Stimulated activated CD8-positive, alpha-beta memory T cell treated with anti-CD3 and anti-CD28 coated beads, Interleukin-4, amount 100 ng/mL, for 48 hours (primary cell): ENCODE measurements at regions not wholly inside any gene's neighbourhood (a gene's known extent, or its start where the extent isn't known, plus 50 kb on each side); places are given as distances from the start of the nearest gene placed in this dataset.

Experiments
- DNase-seq: peaks from one replicate; pipeline ENCODE4 v3.0.0-alpha.2; 2020

GRCh38 chr1:18021242-18021641 lies 86.4 kb upstream of the IGSF21 start:
- no peak for DNase-seq

DNA sequence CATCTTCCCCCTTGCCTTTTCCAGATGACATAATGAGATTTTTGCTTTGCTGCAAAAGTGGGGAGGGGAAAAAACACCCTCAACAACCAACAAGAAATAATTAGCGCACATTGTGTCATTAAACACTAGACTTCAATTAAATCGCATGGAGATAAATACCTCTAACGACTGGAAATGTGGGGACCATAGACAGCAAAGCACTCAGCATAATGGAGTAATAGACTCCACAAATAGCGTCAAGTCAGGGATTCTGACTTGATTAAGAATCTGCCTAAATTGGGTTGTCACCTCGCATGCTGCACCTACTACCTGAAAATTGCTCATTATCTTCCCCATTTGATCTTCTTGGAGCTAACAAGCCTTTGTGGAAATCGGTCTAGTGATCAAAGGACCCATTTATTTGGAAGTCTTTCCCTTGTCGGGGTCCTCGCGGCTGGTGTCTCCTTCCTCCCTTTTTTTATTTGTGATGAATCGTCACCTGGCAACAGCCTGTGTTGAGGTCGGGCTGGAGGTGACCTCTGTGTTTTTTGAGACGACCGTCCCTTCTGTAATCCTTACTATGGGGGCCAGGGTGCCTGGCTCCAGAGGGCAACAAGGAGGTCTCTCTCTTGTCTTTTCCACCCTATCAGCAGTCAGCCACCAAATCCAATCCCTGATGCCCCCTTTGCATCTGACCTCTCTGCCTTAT lies 75.3 kb upstream of the IGSF21 start:
- no peak for DNase-seq

- no peak for DNase-seq
Observed at GRCh38 chr1:18035145-18035544, 72.5 kb upstream of the IGSF21 start.

- DNase-seq: no peak
Observed at GRCh38 chr1:18037651-18038050, 69.9 kb upstream of the IGSF21 start.

- DNase-seq: no peak
Observed at GRCh38 chr1:18038051-18038450, 69.5 kb upstream of the IGSF21 start.

- no peak for DNase-seq
Observed at GRCh38 chr1:18039102-18039501, 68.5 kb upstream of the IGSF21 start.

GRCh38 chr1:18041102-18041501 lies 66.5 kb upstream of the IGSF21 start:
- no peak for DNase-seq

- no peak for DNase-seq
Observed at GRCh38 chr1:18041685-18042355, 65.8 kb upstream of the IGSF21 start.

DNA sequence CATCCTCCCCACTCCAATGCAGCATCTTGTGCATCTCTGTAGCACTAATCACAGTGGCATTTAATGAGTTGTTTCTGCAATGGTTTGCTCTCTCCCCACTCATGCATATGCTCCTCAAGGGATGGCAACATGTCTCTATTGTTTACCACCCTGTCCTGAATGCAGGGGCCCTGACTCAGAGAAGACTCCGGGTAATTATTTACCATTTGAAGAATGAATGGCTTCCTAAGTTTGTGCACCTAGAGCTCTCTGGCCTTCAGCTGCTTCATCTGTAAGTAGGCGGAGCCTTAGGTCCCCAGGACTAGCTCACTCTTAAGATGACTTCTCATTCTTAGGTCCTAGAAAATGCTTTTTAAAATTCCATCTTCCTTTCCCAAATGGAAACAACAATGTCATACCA lies 63.7 kb upstream of the IGSF21 start:
- no peak for DNase-seq

- DNase-seq: no peak
Observed at GRCh38 chr1:18045203-18045602, 62.4 kb upstream of the IGSF21 start.

DNA sequence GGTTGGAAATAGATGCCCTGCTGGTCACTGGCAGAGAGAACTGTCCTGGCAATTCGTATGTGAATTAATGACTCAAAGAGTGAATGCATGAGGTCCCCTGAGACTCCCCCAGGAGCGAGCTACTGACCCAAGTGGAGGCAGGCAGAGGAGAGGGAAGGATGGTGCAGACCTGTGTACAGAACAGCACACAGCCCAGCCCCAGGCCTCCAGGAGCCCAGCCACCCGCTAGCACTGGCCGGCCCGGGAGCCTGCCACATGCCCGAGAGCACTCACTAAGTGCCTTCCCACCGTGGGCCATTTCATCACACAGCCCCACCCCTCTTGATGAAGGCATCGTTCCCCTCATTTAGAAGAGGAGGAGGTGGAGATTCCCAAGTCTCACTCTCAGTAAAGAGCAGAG lies 62.0 kb upstream of the IGSF21 start:
- no peak for DNase-seq

DNA sequence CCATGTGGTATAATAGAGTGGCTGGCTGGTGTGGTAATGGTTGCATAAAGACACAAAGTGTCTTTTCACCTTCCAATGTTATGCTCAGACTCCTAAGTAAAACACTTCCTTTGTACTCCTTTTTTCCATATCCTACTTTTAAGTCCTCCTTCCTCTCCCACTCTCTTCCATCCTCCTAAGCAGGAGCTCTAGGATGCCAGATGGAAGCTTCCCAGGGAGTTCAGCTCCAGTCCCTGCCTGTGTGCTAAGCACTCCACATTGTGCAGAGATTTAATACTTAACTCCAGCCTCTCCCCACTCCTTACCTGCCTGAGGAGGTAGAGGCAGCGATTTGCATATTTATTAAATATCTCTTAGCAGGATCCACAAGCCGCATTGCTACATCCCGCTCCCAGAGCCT lies 60.5 kb upstream of the IGSF21 start:
- no peak for DNase-seq

DNA sequence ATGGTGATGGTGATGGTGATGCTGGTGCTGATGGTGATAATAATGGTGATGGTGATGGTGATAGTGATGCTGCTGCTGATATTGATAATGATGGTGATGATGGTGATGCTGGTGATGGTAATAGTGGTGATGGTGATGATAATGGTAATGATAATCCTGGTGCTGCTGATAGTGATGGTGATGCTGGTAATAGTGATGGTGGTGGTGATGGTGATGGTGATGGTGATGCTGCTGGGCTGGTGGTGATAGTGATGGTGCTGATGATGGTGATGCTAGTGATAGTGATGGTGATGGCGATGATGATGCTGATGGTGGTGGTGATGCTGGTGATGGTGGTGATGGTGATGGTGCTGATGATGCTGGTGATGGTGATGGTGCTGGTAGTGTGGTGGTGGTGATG lies 58.4 kb upstream of the IGSF21 start:
- no peak for DNase-seq

- no peak for DNase-seq
Observed at GRCh38 chr1:18052671-18053070, 54.9 kb upstream of the IGSF21 start.

DNA sequence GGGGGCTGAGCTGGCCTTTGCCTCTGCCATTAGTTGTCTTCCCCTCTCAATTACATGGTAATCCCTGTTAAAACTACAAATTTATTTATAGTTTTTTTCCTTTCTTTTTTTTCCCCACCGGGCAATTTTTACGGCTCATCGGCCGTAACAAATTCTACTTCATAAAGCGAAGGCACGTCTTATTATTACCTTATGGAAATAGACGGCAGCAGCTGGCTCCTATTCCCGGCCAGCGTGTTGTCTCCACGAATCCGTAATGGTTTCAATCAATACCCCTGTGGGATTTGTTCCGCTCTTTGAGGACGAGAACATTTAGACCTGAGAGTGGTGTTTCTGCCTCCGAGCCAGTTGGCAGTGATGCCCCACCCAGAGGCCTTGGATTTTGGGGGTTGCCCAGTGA lies 52.4 kb upstream of the IGSF21 start:
- DNase-seq: no peak

- DNase-seq: no peak
Observed at GRCh38 chr1:18056545-18056944, 51.1 kb upstream of the IGSF21 start.

GRCh38 chr1:18057623-18058022 lies 50.0 kb upstream of the IGSF21 start:
- no peak for DNase-seq
